ENCODE measurements at regions not wholly inside any gene's neighbourhood (a gene's known extent, or its start where the extent isn't known, plus 50 kb on each side); places are given as distances from the start of the nearest gene placed in this dataset.

GRCh38 chr3:72049300-72049699 is 264.4 kb upstream of the PROK2 start:
- no peak overlapping the region for H3K56ac ChIP-seq (replicated peaks; ENCODE audit: insufficient read length, low read depth, low read length)
- H2BK20ac ChIP-seq (ENCODE audit: low read length): no peak overlapping the region
- no peaks in the 10 kb centered on the region for H3K79me2 ChIP-seq (ENCODE audit: control insufficient read depth in 1 of 2, insufficient read depth in 2 of 2, low read length in 2 of 2)
- H3K36me3 ChIP-seq (ENCODE audit: control insufficient read depth in 2 of 4, insufficient read depth in 4 of 4, low read length in 3 of 4): no peaks in the 10 kb centered on the region
- H3K4me2 ChIP-seq (ENCODE audit: insufficient read depth in 1 of 2, low read depth in 2 of 2, low read length in 2 of 2): no peak overlapping the region
- no peak for FAIRE-seq
- no peak overlapping the region for H3K9ac ChIP-seq (replicated peaks in 1 of 4; ENCODE audit: extremely low read depth in 1 of 4, low read depth in 3 of 4, low read length in 3 of 4)
- DNase-seq (ENCODE audit: low read depth in 1 of 2, low spot score in 2 of 2): no peak
- H3K79me1 ChIP-seq (ENCODE audit: low read depth, low read length): no peaks in the 10 kb centered on the region
- H3K9me3 ChIP-seq (ENCODE audit: insufficient read depth in 2 of 2, low read depth in 1 of 2, low read length in 1 of 2): no peaks in the 10 kb centered on the region
- H2BK12ac ChIP-seq (ENCODE audit: low read depth, low read length): no peak overlapping the region
- H4K8ac ChIP-seq (ENCODE audit: extremely low read depth, insufficient read depth, low read length): no peak overlapping the region
- no peak overlapping the region for H3K23ac ChIP-seq (ENCODE audit: insufficient read length)
- no peaks in the 10 kb centered on the region for H3K4me1 ChIP-seq (replicated peaks in 1 of 4; ENCODE audit: control insufficient read depth in 3 of 4, insufficient read depth in 4 of 4, low read length in 3 of 4)
- POLR2A ChIA-PET (ENCODE audit: partially characterized antibody): no interaction called here
- CTCF ChIA-PET (ENCODE audit: partially characterized antibody): interaction anchor here (1.4 kb wide), 1 partner anchor 8 kb away, joined by 4 read pairs; no protein-coding TSS in a partner anchor
- no peak overlapping the region for H3K4ac ChIP-seq (replicated peaks; ENCODE audit: insufficient read length, low read depth, low read length)
- H2BK5ac ChIP-seq (ENCODE audit: low read depth, low read length): no peak overlapping the region
- H3K4me3 ChIP-seq (ENCODE audit: extremely low read depth in 1 of 4, insufficient read depth in 2 of 4, low read depth in 3 of 4, low read length in 4 of 4): no peak overlapping the region
- H3K23me2 ChIP-seq (ENCODE audit: low read depth, low read length): no peaks in the 10 kb centered on the region
- H3K18ac ChIP-seq (ENCODE audit: extremely low read depth, low read length): no peak overlapping the region
- no peak overlapping the region for H2AK5ac ChIP-seq (ENCODE audit: low read depth, low read length)
- no peak overlapping the region for H2AFZ ChIP-seq (ENCODE audit: low read length)
- H4K5ac ChIP-seq (ENCODE audit: insufficient read length, low read depth, low read length): no peak overlapping the region
- no peak overlapping the region for H3K27ac ChIP-seq (ENCODE audit: low read depth, low read length)
- H4K91ac ChIP-seq (replicated peaks; ENCODE audit: insufficient read length, low read length): no peak overlapping the region
- no peak overlapping the region for H3K14ac ChIP-seq (ENCODE audit: insufficient read length)
- WGBS, 2 experiments (ENCODE audit: extremely low coverage in 1 of 2, insufficient coverage in 1 of 2, insufficient read length in 1 of 2, insufficient replicate concordance in 2 of 2, low coverage in 1 of 2, low lambda C conversion rate in 2 of 2, missing lambda C conversion rate in 1 of 2): 88% methylated on average over 1 of the region's 1 CpG; no CpG with 5 or more reads in 1 of the 2 experiments
- H2BK15ac ChIP-seq (ENCODE audit: low read length): no peak overlapping the region
- no peaks in the 10 kb centered on the region for H4K20me1 ChIP-seq (replicated peaks in 1 of 2; ENCODE audit: control insufficient read depth in 1 of 2, insufficient read depth in 2 of 2, low read length in 2 of 2)
- H3K27me3 ChIP-seq (replicated peaks in 1 of 4; ENCODE audit: control insufficient read depth in 3 of 4, extremely low read depth in 1 of 4, insufficient read depth in 3 of 4, low read length in 3 of 4): no peaks in the 10 kb centered on the region
- H2BK120ac ChIP-seq (replicated peaks; ENCODE audit: low read depth, low read length): no peak overlapping the region
- TF ChIP-seq EGR1 (IDR thresholded peaks at IDR 0.05; ENCODE audit: borderline replicate concordance, low read depth, low read length): no peak
- no peak for TF ChIP-seq FOSL1 (IDR thresholded peaks at IDR 0.05; ENCODE audit: insufficient read depth, low read depth, low read length)
- TF ChIP-seq KDM5A (IDR thresholded peaks at IDR 0.05; ENCODE audit: low read length): no peak
- TF ChIP-seq SP1 (IDR thresholded peaks at IDR 0.05; ENCODE audit: low read depth, low read length): no peak

All from H1 (cell line).